HCT116 (cell line): ENCODE measurements at regions not wholly inside any gene's neighbourhood (a gene's known extent, or its start where the extent isn't known, plus 50 kb on each side); places are given as distances from the start of the nearest gene placed in this dataset.

Experiments used
- CEBPB ChIP-seq: IDR thresholded peaks from 2 replicates; pipeline ENCODE4 v1.6.1; 2012; ENCODE audit warnings: low read depth
- CTCF ChIP-seq, 3 experiments: fragments of 200-600 bp in 1 of 3; sonication (generic) in 1 of 3; IDR thresholded peaks in 2 of 3; conservative IDR thresholded peaks in 1 of 3; 2 replicates each; pipeline ENCODE4 v1.5.1; 2012 to 2017; ENCODE audit warnings: low read depth in 2 of 3, low read length in 2 of 3, antibody characterized with exemption in 1 of 3, borderline replicate concordance in 1 of 3, control low read depth in 1 of 3, mild to moderate bottlenecking in 1 of 3, mixed read lengths in 1 of 3, mixed run types in 1 of 3, moderate library complexity in 1 of 3; ENCODE audit not compliant: insufficient read depth in 1 of 3
- POLR2A ChIP-seq: IDR thresholded peaks from 2 replicates; pipeline ENCODE4 v1.7.0; 2011; ENCODE audit warnings: borderline replicate concordance; ENCODE audit not compliant: insufficient read depth, insufficient read length; ENCODE audit errors: extremely low read depth
- POLR2AphosphoS5 ChIP-seq: IDR thresholded peaks from 2 replicates; pipeline ENCODE4 v1.6.1; 2011; ENCODE audit warnings: mild to moderate bottlenecking, low read depth, low read length, moderate library complexity
- REST ChIP-seq: IDR thresholded peaks from 2 replicates; pipeline ENCODE4 v1.6.1; 2012; ENCODE audit warnings: low read depth
- TCF7L2 ChIP-seq: IDR thresholded peaks from 2 replicates; pipeline ENCODE4 v1.7.0; 2011; ENCODE audit warnings: borderline replicate concordance, inconsistent platforms; ENCODE audit not compliant: insufficient read depth, insufficient read length; ENCODE audit errors: extremely low read depth
- ZBTB33 ChIP-seq: IDR thresholded peaks from 2 replicates; pipeline ENCODE4 v1.6.1; 2011; ENCODE audit warnings: mild to moderate bottlenecking, low read length, moderate library complexity; ENCODE audit not compliant: insufficient replicate concordance; ENCODE audit errors: extremely low read depth

- TF ChIP-seq ZBTB33 (no peak), CEBPB (no peak), CTCF (IDR thresholded peaks at IDR 0.05 in 2 of 3, conservative IDR thresholded peaks at IDR 0.05 in 1 of 3; ENCODE audit: borderline replicate concordance in 1 of 3, insufficient read depth in 1 of 3, low read depth in 2 of 3, low read length in 2 of 3) (no peak), TCF7L2 (no peak), POLR2AphosphoS5 (no peak), POLR2A (no peak), REST (no peak)
Observed at GRCh38 chr6:102773636-102774035, 1380.1 kb downstream of the GRIK2 start.
